ENCODE measurements at regions not wholly inside any gene's neighbourhood (a gene's known extent, or its start where the extent isn't known, plus 50 kb on each side); places are given as distances from the start of the nearest gene placed in this dataset.

GRCh38 chr20:16124911-16125776 is 448.1 kb downstream of the KIF16B start:
- Histone ChIP-seq H3K9ac (ENCODE audit: low read depth, low read length, poor library complexity) (no peak overlapping the region), H2BK5ac (ENCODE audit: low read length) (no peak overlapping the region), H3K27me3 (ENCODE audit: control insufficient read depth in 3 of 3, insufficient read depth in 3 of 3, low read depth in 1 of 3, low read length in 3 of 3) (no peaks in the 10 kb centered on the region), H2AFZ (ENCODE audit: low read length) (peak overlapping the region; percentile 15), H3K14ac (ENCODE audit: low read length) (no peak overlapping the region), H3K9me3 (replicated peaks in 1 of 2; ENCODE audit: control insufficient read depth in 2 of 2, insufficient read depth in 1 of 2, low read depth in 1 of 2, low read length in 2 of 2) (peaks cover 0 to 4% of the 10 kb centered on the region in 2 donors), H3K79me1 (ENCODE audit: low read depth, low read length) (no peaks in the 10 kb centered on the region), H3K4me1 (ENCODE audit: control insufficient read depth in 2 of 2, insufficient read depth in 1 of 2, low read depth in 1 of 2, low read length in 2 of 2) (no peaks in the 10 kb centered on the region), H3K23ac (ENCODE audit: low read depth, low read length, poor library complexity) (no peak overlapping the region), H4K91ac (ENCODE audit: low read depth, low read length, poor library complexity) (no peak overlapping the region), H2BK15ac (ENCODE audit: low read length) (no peak overlapping the region), H3K27ac (replicated peaks; ENCODE audit: low read length) (no peak overlapping the region), H3K4me2 (ENCODE audit: insufficient read depth, low read length, poor library complexity, severe bottlenecking) (no peak overlapping the region), H3K4me3 (ENCODE audit: low read length in 2 of 2) (no peak overlapping the region), H3K36me3 (replicated peaks in 1 of 2; ENCODE audit: control insufficient read depth in 2 of 2, insufficient read depth in 2 of 2, low read length in 2 of 2) (no peaks in the 10 kb centered on the region), H2AK5ac (ENCODE audit: low read depth, low read length) (no peak overlapping the region), H4K8ac (ENCODE audit: low read depth, low read length) (no peak overlapping the region), H2BK12ac (ENCODE audit: low read length) (no peak overlapping the region), H2BK120ac (ENCODE audit: low read depth, low read length) (no peak overlapping the region), H3K4ac (ENCODE audit: low read length) (no peak overlapping the region), H3K18ac (ENCODE audit: low read length) (no peak overlapping the region)
- WGBS, 2 donors (ENCODE audit: extremely low coverage in 2 of 2, insufficient read length in 2 of 2, insufficient replicate concordance in 1 of 2): no CpG with 5 or more reads among the region's 9 CpGs
- no peak for DNase-seq (ENCODE audit: low spot score)

GRCh38 chr20:16124491-16124890 is 448.8 kb downstream of the KIF16B start:
- no peak overlapping the region for H2BK120ac ChIP-seq (ENCODE audit: low read depth, low read length)

DNA sequence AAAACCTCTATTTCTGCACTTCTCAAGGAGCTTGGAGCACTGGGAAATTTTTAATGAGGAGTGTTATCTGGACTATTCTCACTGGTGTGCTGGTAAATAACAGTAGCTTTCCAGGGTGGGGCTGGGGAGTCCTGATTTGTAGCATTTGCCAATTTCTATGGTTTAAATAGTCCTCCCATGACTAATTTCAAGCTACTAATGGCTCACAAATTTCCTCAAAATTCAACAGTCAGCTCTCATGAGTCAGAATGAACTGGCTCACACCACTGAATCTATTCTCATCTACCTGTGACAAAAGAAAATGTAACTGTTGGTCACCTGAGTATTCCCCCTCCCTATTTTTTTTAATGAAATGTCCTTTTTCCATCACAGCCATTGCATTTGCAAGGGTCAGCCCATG is 449.6 kb downstream of the KIF16B start:
- H4K8ac ChIP-seq (ENCODE audit: low read depth, low read length): no peak overlapping the region
- peaks cover 0 to 2% of the 10 kb centered on the region in 2 donors for H3K9me3 ChIP-seq (replicated peaks in 1 of 2; ENCODE audit: control insufficient read depth in 2 of 2, insufficient read depth in 1 of 2, low read depth in 1 of 2, low read length in 2 of 2)
- no peak overlapping the region for H3K9ac ChIP-seq (ENCODE audit: low read depth, low read length, poor library complexity)
- H2AFZ ChIP-seq (ENCODE audit: low read length): no peak overlapping the region
- H3K18ac ChIP-seq (ENCODE audit: low read length): no peak overlapping the region
- H2AK5ac ChIP-seq (ENCODE audit: low read depth, low read length): no peak overlapping the region
- no peak overlapping the region for H2BK12ac ChIP-seq (ENCODE audit: low read length)
- H3K4ac ChIP-seq (ENCODE audit: low read length): no peak overlapping the region
- H3K4me3 ChIP-seq (ENCODE audit: low read length in 2 of 2): no peak overlapping the region
- no peaks in the 10 kb centered on the region for H3K79me1 ChIP-seq (ENCODE audit: low read depth, low read length)
- no peak overlapping the region for H3K27ac ChIP-seq (replicated peaks; ENCODE audit: low read length)
- no peaks in the 10 kb centered on the region for H3K27me3 ChIP-seq (ENCODE audit: control insufficient read depth in 3 of 3, insufficient read depth in 3 of 3, low read depth in 1 of 3, low read length in 3 of 3)
- H4K91ac ChIP-seq (ENCODE audit: low read depth, low read length, poor library complexity): no peak overlapping the region
- no peaks in the 10 kb centered on the region for H3K4me1 ChIP-seq (ENCODE audit: control insufficient read depth in 2 of 2, insufficient read depth in 1 of 2, low read depth in 1 of 2, low read length in 2 of 2)
- H2BK15ac ChIP-seq (ENCODE audit: low read length): no peak overlapping the region
- no peak for DNase-seq (ENCODE audit: low spot score)
- H3K23ac ChIP-seq (ENCODE audit: low read depth, low read length, poor library complexity): no peak overlapping the region
- no peak overlapping the region for H3K4me2 ChIP-seq (ENCODE audit: insufficient read depth, low read length, poor library complexity, severe bottlenecking)
- H2BK5ac ChIP-seq (ENCODE audit: low read length): no peak overlapping the region
- H3K14ac ChIP-seq (ENCODE audit: low read length): no peak overlapping the region
- H3K36me3 ChIP-seq (replicated peaks in 1 of 2; ENCODE audit: control insufficient read depth in 2 of 2, insufficient read depth in 2 of 2, low read length in 2 of 2): no peaks in the 10 kb centered on the region
- no peak overlapping the region for H2BK120ac ChIP-seq (ENCODE audit: low read depth, low read length)

More at GRCh38 chr20:16124491-16124890, 448.8 kb downstream of the KIF16B start:
- no peak overlapping the region for H3K18ac ChIP-seq (ENCODE audit: low read length)
- no peak overlapping the region for H3K4me2 ChIP-seq (ENCODE audit: insufficient read depth, low read length, poor library complexity, severe bottlenecking)
- no peak overlapping the region for H4K91ac ChIP-seq (ENCODE audit: low read depth, low read length, poor library complexity)
- WGBS, 2 donors (ENCODE audit: extremely low coverage in 2 of 2, insufficient read length in 2 of 2, insufficient replicate concordance in 1 of 2): no CpG with 5 or more reads among the region's 2 CpGs
- no peak for DNase-seq (ENCODE audit: low spot score)
- H3K9me3 ChIP-seq (replicated peaks in 1 of 2; ENCODE audit: control insufficient read depth in 2 of 2, insufficient read depth in 1 of 2, low read depth in 1 of 2, low read length in 2 of 2): peaks cover 0 to 4% of the 10 kb centered on the region in 2 donors
- no peak overlapping the region for H3K14ac ChIP-seq (ENCODE audit: low read length)
- H2AFZ ChIP-seq (ENCODE audit: low read length): no peak overlapping the region
- no peak overlapping the region for H2BK5ac ChIP-seq (ENCODE audit: low read length)
- no peak overlapping the region for H2BK15ac ChIP-seq (ENCODE audit: low read length)
- H3K27me3 ChIP-seq (ENCODE audit: control insufficient read depth in 3 of 3, insufficient read depth in 3 of 3, low read depth in 1 of 3, low read length in 3 of 3): no peaks in the 10 kb centered on the region
- no peaks in the 10 kb centered on the region for H3K4me1 ChIP-seq (ENCODE audit: control insufficient read depth in 2 of 2, insufficient read depth in 1 of 2, low read depth in 1 of 2, low read length in 2 of 2)
- no peak overlapping the region for H3K4ac ChIP-seq (ENCODE audit: low read length)
- H3K9ac ChIP-seq (ENCODE audit: low read depth, low read length, poor library complexity): no peak overlapping the region
- H3K27ac ChIP-seq (replicated peaks; ENCODE audit: low read length): no peak overlapping the region
- no peak overlapping the region for H3K23ac ChIP-seq (ENCODE audit: low read depth, low read length, poor library complexity)
- H3K4me3 ChIP-seq (ENCODE audit: low read length in 2 of 2): no peak overlapping the region
- no peaks in the 10 kb centered on the region for H3K79me1 ChIP-seq (ENCODE audit: low read depth, low read length)
- H2AK5ac ChIP-seq (ENCODE audit: low read depth, low read length): no peak overlapping the region
- H3K36me3 ChIP-seq (replicated peaks in 1 of 2; ENCODE audit: control insufficient read depth in 2 of 2, insufficient read depth in 2 of 2, low read length in 2 of 2): no peaks in the 10 kb centered on the region
- H2BK12ac ChIP-seq (ENCODE audit: low read length): no peak overlapping the region
- H4K8ac ChIP-seq (ENCODE audit: low read depth, low read length): no peak overlapping the region

GRCh38 chr20:16119909-16120308 is 453.3 kb downstream of the KIF16B start:
- no peak overlapping the region for H3K4ac ChIP-seq (ENCODE audit: low read length)
- no peaks in the 10 kb centered on the region for H3K36me3 ChIP-seq (replicated peaks in 1 of 2; ENCODE audit: control insufficient read depth in 2 of 2, insufficient read depth in 2 of 2, low read length in 2 of 2)
- no peak overlapping the region for H2AFZ ChIP-seq (ENCODE audit: low read length)
- no peak overlapping the region for H3K4me2 ChIP-seq (ENCODE audit: insufficient read depth, low read length, poor library complexity, severe bottlenecking)
- H3K23ac ChIP-seq (ENCODE audit: low read depth, low read length, poor library complexity): no peak overlapping the region
- no peak overlapping the region for H3K14ac ChIP-seq (ENCODE audit: low read length)
- DNase-seq (ENCODE audit: low spot score): no peak
- no peaks in the 10 kb centered on the region for H3K27me3 ChIP-seq (ENCODE audit: control insufficient read depth in 3 of 3, insufficient read depth in 3 of 3, low read depth in 1 of 3, low read length in 3 of 3)
- no peak overlapping the region for H2BK15ac ChIP-seq (ENCODE audit: low read length)
- no peak overlapping the region for H3K9ac ChIP-seq (ENCODE audit: low read depth, low read length, poor library complexity)
- no peaks in the 10 kb centered on the region for H3K9me3 ChIP-seq (replicated peaks in 1 of 2; ENCODE audit: control insufficient read depth in 2 of 2, insufficient read depth in 1 of 2, low read depth in 1 of 2, low read length in 2 of 2)
- no peaks in the 10 kb centered on the region for H3K4me1 ChIP-seq (ENCODE audit: control insufficient read depth in 2 of 2, insufficient read depth in 1 of 2, low read depth in 1 of 2, low read length in 2 of 2)
- no peak overlapping the region for H3K18ac ChIP-seq (ENCODE audit: low read length)
- no peak overlapping the region for H3K27ac ChIP-seq (replicated peaks; ENCODE audit: low read length)
- no peak overlapping the region for H2BK5ac ChIP-seq (ENCODE audit: low read length)
- H4K8ac ChIP-seq (ENCODE audit: low read depth, low read length): no peak overlapping the region
- no peak overlapping the region for H4K91ac ChIP-seq (ENCODE audit: low read depth, low read length, poor library complexity)
- H2AK5ac ChIP-seq (ENCODE audit: low read depth, low read length): no peak overlapping the region
- H2BK12ac ChIP-seq (ENCODE audit: low read length): no peak overlapping the region
- no CpG with 5 or more reads among the region's 3 CpGs for WGBS, 2 donors (ENCODE audit: extremely low coverage in 2 of 2, insufficient read length in 2 of 2, insufficient replicate concordance in 1 of 2)
- no peak overlapping the region for H2BK120ac ChIP-seq (ENCODE audit: low read depth, low read length)
- H3K79me1 ChIP-seq (ENCODE audit: low read depth, low read length): no peaks in the 10 kb centered on the region
- H3K4me3 ChIP-seq (ENCODE audit: low read length in 2 of 2): no peak overlapping the region
